OCI-LY1 (cell line): ENCODE measurements at regions not wholly inside any gene's neighbourhood (a gene's known extent, or its start where the extent isn't known, plus 50 kb on each side); places are given as distances from the start of the nearest gene placed in this dataset.

Experiments used
- H2AFZ ChIP-seq: fragments of 200-600 bp; sonication (generic), shearing (Covaris generic); 2 replicates; pipeline ENCODE4 v1.6.0; 2014; ENCODE audit warnings: antibody characterized with exemption, mild to moderate bottlenecking, low read length
- H3F3A ChIP-seq: fragments of 200-600 bp; sonication (generic), shearing (Covaris generic); 2 replicates; pipeline ENCODE4 v1.6.0; 2014; ENCODE audit warnings: mild to moderate bottlenecking, antibody characterized with exemption, low read length, moderate library complexity; ENCODE audit not compliant: insufficient read depth
- H3K27ac ChIP-seq: fragments of 200-600 bp; sonication (generic); 2 replicates; pipeline ENCODE4 v1.5.1; 2014; ENCODE audit warnings: low read length, mixed run types, mild to moderate bottlenecking, low read depth; ENCODE audit not compliant: poor library complexity, severe bottlenecking
- H3K27me3 ChIP-seq: fragments of 200-600 bp; sonication (generic); 2 replicates; pipeline ENCODE4 v1.6.0; 2014; ENCODE audit warnings: antibody characterized with exemption, mild to moderate bottlenecking, low read length, moderate library complexity; ENCODE audit not compliant: insufficient read depth
- H3K36me3 ChIP-seq: fragments of 200-600 bp; sonication (generic); 2 replicates; pipeline ENCODE4 v1.6.1; 2014; ENCODE audit warnings: mild to moderate bottlenecking, antibody characterized with exemption, low read length, moderate library complexity, mixed read lengths; ENCODE audit not compliant: insufficient read depth
- H3K4me1 ChIP-seq: fragments of 200-600 bp; sonication (generic); 2 replicates; pipeline ENCODE4 v1.5.1; 2014; ENCODE audit warnings: mild to moderate bottlenecking, low read length, moderate library complexity; ENCODE audit not compliant: insufficient read depth, severe bottlenecking
- H3K4me2 ChIP-seq: fragments of 200-600 bp; sonication (generic), shearing (Covaris generic); 2 replicates; pipeline ENCODE4 v1.6.1; 2014; ENCODE audit warnings: low read length
- H3K4me3 ChIP-seq: fragments of 200-600 bp; sonication (generic); 2 replicates; pipeline ENCODE4 v1.5.1; 2014; ENCODE audit warnings: low read length, low read depth, mild to moderate bottlenecking, mixed read lengths; ENCODE audit not compliant: poor library complexity, severe bottlenecking
- H3K79me2 ChIP-seq: fragments of 200-600 bp; shearing (Covaris generic); 2 replicates; pipeline ENCODE4 v1.6.1; 2016; ENCODE audit warnings: mixed run types, low read length, mixed read lengths; ENCODE audit not compliant: insufficient read depth
- H3K9ac ChIP-seq: fragments of 200-600 bp; sonication (generic), shearing (Covaris generic); 2 replicates; pipeline ENCODE4 v1.6.1; 2014; ENCODE audit warnings: mild to moderate bottlenecking, low read length, mixed read lengths
- H3K9me2 ChIP-seq: fragments of 200-600 bp; sonication (generic), shearing (Covaris generic); 2 replicates; pipeline ENCODE4 v1.6.1; 2014; ENCODE audit warnings: low read depth, mild to moderate bottlenecking, low read length, mixed read lengths
- H3K9me3 ChIP-seq: fragments of 200-600 bp; shearing (Covaris generic); 2 replicates; pipeline ENCODE4 v1.6.1; 2014; ENCODE audit warnings: low read length, mixed read lengths
- H4K20me1 ChIP-seq: fragments of 200-600 bp; sonication (generic), shearing (Covaris generic); 2 replicates; pipeline ENCODE4 v1.6.0; 2016; ENCODE audit warnings: mild to moderate bottlenecking, low read length; ENCODE audit not compliant: insufficient read depth
- EZH2 ChIP-seq: fragments of 200-600 bp; sonication (generic), shearing (Covaris generic); IDR thresholded peaks from 2 replicates; pipeline ENCODE4 v1.8.0; 2017; ENCODE audit warnings: borderline replicate concordance, mixed run types, mild to moderate bottlenecking, antibody characterized with exemption, low read length, moderate library complexity, mixed read lengths
- TF ChIP-seq, protein P1 (sequence below): fragments of 200-600 bp; sonication (generic), shearing (Covaris generic); IDR thresholded peaks from 2 replicates; pipeline ENCODE4 v1.5.1; 2017; ENCODE audit warnings: mild to moderate bottlenecking, antibody characterized with exemption, low read length, moderate library complexity, mixed read lengths

- no peaks in the 10 kb centered on the region for H3K27me3 ChIP-seq
- H3K9me3 ChIP-seq, result no peaks in the 10 kb centered on the region
- no peak overlapping the region for H2AFZ ChIP-seq
- no peak overlapping the region for H3K4me2 ChIP-seq
- no peaks in the 10 kb centered on the region for H3K9me2 ChIP-seq
- no peak overlapping the region for H3K27ac ChIP-seq
- H3K9ac ChIP-seq, result no peak overlapping the region
- TF ChIP-seq, protein P1, sequence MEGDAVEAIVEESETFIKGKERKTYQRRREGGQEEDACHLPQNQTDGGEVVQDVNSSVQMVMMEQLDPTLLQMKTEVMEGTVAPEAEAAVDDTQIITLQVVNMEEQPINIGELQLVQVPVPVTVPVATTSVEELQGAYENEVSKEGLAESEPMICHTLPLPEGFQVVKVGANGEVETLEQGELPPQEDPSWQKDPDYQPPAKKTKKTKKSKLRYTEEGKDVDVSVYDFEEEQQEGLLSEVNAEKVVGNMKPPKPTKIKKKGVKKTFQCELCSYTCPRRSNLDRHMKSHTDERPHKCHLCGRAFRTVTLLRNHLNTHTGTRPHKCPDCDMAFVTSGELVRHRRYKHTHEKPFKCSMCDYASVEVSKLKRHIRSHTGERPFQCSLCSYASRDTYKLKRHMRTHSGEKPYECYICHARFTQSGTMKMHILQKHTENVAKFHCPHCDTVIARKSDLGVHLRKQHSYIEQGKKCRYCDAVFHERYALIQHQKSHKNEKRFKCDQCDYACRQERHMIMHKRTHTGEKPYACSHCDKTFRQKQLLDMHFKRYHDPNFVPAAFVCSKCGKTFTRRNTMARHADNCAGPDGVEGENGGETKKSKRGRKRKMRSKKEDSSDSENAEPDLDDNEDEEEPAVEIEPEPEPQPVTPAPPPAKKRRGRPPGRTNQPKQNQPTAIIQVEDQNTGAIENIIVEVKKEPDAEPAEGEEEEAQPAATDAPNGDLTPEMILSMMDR, result no peak
- no peak for TF ChIP-seq EZH2
- H4K20me1 ChIP-seq, result no peaks in the 10 kb centered on the region
- H3F3A ChIP-seq, result no peaks in the 10 kb centered on the region
- no peak overlapping the region for H3K4me3 ChIP-seq
- no peaks in the 10 kb centered on the region for H3K79me2 ChIP-seq
- no peaks in the 10 kb centered on the region for H3K36me3 ChIP-seq
- H3K4me1 ChIP-seq, result no peaks in the 10 kb centered on the region
Measured at GRCh38 chr1:63108206-63108605, 214.2 kb upstream of the FOXD3 start.

DNA sequence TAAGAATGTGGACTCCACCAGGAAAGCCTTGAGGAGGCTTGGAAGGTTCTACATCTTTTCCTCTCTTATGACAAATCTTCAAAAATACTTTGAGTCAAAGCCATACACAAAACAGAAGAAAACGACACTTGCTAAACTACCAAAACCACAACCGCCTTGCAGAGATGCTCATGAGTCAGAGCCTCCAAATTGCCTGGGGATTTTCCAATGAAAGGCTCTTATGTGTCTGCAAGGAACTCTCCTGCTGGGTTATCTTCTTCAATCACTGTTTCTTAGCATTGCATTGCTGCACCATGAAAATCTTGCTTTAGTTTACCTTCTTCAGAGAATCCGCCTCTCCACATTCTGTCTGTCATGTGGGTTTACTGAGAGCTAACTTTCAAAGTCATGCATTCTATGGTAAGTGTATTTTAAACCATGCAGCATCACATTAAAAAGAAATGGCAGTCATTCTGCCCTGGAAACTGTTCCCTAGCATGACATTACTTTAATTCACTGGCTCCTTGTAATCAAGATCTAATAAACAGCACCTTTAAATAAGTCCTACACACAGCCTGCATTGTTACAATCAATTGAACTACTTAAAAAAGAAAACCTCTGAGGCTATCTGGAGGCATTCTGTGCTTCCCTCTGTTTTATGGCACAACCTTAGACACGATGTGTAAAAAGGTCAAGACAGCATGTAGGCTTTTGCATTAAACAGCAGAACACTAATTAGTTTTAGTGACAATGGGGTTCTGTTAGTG lies 210.0 kb upstream of the FOXD3 start:
- H4K20me1 ChIP-seq, result no peaks in the 10 kb centered on the region
- no peak overlapping the region for H3K27ac ChIP-seq
- H3K27me3 ChIP-seq, result no peaks in the 10 kb centered on the region
- H3K4me2 ChIP-seq, result no peak overlapping the region
- H3K79me2 ChIP-seq, result no peaks in the 10 kb centered on the region
- no peaks in the 10 kb centered on the region for H3K4me1 ChIP-seq
- H2AFZ ChIP-seq, result no peak overlapping the region
- H3K9ac ChIP-seq, result no peak overlapping the region
- H3F3A ChIP-seq, result no peaks in the 10 kb centered on the region
- H3K4me3 ChIP-seq, result no peak overlapping the region
- TF ChIP-seq, protein P1, result no peak
- H3K9me2 ChIP-seq, result no peaks in the 10 kb centered on the region
- H3K9me3 ChIP-seq, result no peaks in the 10 kb centered on the region
- no peaks in the 10 kb centered on the region for H3K36me3 ChIP-seq

DNA sequence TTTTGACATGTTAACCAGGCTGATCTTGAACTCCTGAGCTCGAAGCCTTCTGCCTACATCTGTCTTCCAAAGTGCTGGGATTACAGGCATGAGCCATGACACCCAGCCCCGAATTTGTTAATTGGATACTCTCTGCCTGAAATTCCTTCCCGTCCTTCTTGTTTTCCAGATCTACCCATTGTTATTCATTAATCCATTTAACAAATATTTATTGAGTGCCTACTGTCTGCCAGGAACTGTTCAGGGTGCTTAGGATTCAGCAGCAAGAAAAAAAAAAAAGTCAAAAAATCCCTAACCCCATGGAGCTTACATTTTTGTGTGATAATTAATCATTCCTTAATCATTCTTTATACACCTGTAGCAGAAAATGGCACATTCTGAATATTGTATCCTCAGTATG lies 206.8 kb upstream of the FOXD3 start:
- Histone ChIP-seq H4K20me1 (no peaks in the 10 kb centered on the region), H3K27ac (no peak overlapping the region), H3K9me2 (no peaks in the 10 kb centered on the region), H3K27me3 (no peaks in the 10 kb centered on the region), H3K36me3 (no peaks in the 10 kb centered on the region), H3K79me2 (no peaks in the 10 kb centered on the region), H3K9ac (no peak overlapping the region), H2AFZ (no peak overlapping the region), H3K9me3 (no peaks in the 10 kb centered on the region), H3K4me2 (no peak overlapping the region), H3F3A (no peaks in the 10 kb centered on the region), H3K4me1 (no peaks in the 10 kb centered on the region), H3K4me3 (no peak overlapping the region)
- TF ChIP-seq, protein P1, result no peak
- TF ChIP-seq EZH2, result no peak
